ENCODE measurements at regions not wholly inside any gene's neighbourhood (a gene's known extent, or its start where the extent isn't known, plus 50 kb on each side); places are given as distances from the start of the nearest gene placed in this dataset.

DNA sequence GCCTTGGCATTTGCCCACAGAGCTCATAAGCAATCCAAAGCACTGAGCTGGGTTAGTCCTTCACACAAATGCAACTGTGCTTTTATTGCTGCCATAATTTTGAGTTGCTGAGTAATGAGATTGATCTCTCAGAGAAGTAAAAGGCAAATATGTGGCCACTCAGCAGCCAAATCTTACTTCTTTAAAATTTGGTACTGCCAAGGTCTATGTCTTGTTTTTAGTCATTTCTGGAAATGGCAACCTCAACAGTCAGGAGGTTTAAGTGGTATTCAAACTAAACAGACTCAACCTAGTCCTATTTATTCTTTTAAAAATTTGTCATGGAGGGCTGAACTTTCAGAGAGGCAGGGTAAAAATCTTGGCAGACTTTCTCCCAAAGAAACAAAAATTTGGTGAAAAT lies 216.4 kb upstream of the GJB5 start (continued):
- TF ChIP-seq, protein P1, sequence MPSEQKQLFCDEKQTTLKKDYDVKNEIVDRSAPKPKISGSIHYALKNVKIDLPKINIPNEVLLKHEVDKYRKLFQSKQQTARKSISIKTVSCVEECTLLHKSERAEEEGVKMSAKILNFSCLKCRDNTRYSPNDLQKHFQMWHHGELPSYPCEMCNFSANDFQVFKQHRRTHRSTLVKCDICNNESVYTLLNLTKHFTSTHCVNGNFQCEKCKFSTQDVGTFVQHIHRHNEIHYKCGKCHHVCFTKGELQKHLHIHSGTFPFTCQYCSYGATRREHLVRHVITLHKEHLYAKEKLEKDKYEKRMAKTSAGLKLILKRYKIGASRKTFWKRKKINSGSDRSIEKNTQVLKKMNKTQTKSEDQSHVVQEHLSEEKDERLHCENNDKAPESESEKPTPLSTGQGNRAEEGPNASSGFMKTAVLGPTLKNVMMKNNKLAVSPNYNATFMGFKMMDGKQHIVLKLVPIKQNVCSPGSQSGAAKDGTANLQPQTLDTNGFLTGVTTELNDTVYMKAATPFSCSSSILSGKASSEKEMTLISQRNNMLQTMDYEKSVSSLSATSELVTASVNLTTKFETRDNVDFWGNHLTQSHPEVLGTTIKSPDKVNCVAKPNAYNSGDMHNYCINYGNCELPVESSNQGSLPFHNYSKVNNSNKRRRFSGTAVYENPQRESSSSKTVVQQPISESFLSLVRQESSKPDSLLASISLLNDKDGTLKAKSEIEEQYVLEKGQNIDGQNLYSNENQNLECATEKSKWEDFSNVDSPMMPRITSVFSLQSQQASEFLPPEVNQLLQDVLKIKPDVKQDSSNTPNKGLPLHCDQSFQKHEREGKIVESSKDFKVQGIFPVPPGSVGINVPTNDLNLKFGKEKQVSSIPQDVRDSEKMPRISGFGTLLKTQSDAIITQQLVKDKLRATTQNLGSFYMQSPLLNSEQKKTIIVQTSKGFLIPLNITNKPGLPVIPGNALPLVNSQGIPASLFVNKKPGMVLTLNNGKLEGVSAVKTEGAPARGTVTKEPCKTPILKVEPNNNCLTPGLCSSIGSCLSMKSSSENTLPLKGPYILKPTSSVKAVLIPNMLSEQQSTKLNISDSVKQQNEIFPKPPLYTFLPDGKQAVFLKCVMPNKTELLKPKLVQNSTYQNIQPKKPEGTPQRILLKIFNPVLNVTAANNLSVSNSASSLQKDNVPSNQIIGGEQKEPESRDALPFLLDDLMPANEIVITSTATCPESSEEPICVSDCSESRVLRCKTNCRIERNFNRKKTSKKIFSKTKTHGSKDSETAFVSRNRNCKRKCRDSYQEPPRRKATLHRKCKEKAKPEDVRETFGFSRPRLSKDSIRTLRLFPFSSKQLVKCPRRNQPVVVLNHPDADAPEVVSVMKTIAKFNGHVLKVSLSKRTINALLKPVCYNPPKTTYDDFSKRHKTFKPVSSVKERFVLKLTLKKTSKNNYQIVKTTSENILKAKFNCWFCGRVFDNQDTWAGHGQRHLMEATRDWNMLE (tag by site-specific recombination; conservative IDR thresholded peaks at IDR 0.05; ENCODE audit: low read depth): no peak
- no peak for TF ChIP-seq KLF8 (tag by site-specific recombination; IDR thresholded peaks at IDR 0.05)
- no peak for TF ChIP-seq ZNF510 (tag by site-specific recombination; IDR thresholded peaks at IDR 0.05; ENCODE audit: insufficient replicate concordance)

DNA sequence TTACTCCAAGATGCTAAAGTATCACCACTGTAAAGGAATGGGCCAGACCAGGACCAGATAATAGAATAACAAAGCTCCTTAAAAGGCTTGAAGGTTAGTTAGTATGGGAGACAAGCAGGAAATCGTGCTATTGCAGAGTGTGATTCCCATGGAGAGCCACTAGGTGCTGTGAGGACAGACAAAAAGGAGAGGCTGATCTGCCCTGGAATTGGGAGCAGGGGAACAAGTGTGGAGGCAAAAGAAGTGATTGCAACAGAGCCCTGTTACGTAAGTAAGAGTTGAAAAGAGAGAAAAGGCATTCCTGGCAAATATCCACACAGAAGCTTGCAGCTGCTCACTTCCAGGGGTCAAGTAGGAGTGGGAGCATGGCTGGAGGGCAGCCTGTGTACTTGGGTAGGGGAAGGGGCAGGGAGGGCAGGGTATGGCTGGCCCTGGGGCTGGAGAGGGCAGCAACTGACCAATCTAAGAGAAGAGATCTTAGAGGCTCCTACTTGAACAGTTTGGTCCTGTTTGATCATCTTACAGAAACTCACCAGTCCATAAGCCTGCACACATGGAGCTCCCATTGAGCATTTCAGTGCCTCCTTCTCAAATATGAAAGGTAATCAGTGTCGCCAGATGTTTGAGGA lies 207.7 kb upstream of the GJB5 start:
- no peak overlapping the region for H3K27ac ChIP-seq (ENCODE audit: extremely low read depth, low read depth, low read length)
- no peak for TF ChIP-seq ZFP37 (tag by site-specific recombination; IDR thresholded peaks at IDR 0.05)
- TF ChIP-seq ZNF174 (tag by site-specific recombination; IDR thresholded peaks at IDR 0.05): no peak
- no peak for TF ChIP-seq WT1 (tag by site-specific recombination; IDR thresholded peaks at IDR 0.05)
- no peak for TF ChIP-seq RBAK (tag by site-specific recombination; IDR thresholded peaks at IDR 0.05)
- H3K9me3 ChIP-seq (ENCODE audit: control insufficient read depth, insufficient read depth, low read depth, low read length): no peaks in the 10 kb centered on the region
- H3K4me1 ChIP-seq (ENCODE audit: control insufficient read depth, insufficient read depth, low read length): no peaks in the 10 kb centered on the region
- H3K4me3 ChIP-seq (ENCODE audit: low read depth, low read length): no peak overlapping the region
- POLR2A ChIA-PET: no interaction called here
- CTCF ChIA-PET: interaction anchor here (0.6 to 3.6 kb wide), 6 partner anchors 32 to 245 kb away, joined by 3 to 19 read pairs (median 4); no protein-coding TSS in a partner anchor
- H3K36me3 ChIP-seq (ENCODE audit: control insufficient read depth in 2 of 2, insufficient read depth in 1 of 2, low read length in 2 of 2): no peaks in the 10 kb centered on the region

DNA sequence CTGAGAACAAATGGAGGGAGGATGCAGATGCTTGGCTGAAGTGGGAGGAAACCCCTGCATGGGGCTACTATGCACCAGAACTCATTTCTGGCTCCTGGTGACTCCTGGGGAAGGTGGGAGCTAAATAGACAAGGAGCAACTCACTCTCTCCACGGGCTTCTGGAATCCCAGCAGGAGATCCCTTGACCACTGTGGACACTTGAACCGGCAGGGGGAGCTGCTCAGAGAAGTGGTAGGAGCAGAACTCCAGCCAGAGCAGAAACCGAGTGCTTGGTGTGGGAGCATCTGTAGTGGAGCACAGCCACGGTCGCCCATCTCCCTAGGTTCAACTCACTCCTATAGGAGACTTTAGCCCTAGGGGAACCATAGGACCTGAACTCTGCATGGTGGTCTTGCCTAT lies 205.6 kb upstream of the GJB5 start:
- Histone ChIP-seq H3K27ac (ENCODE audit: extremely low read depth, low read depth, low read length) (no peak overlapping the region), H3K36me3 (ENCODE audit: control insufficient read depth in 2 of 2, insufficient read depth in 1 of 2, low read length in 2 of 2) (no peaks in the 10 kb centered on the region), H3K4me1 (ENCODE audit: control insufficient read depth, insufficient read depth, low read length) (no peaks in the 10 kb centered on the region), H3K4me3 (ENCODE audit: low read depth, low read length) (no peak overlapping the region), H3K9me3 (ENCODE audit: control insufficient read depth, insufficient read depth, low read depth, low read length) (no peaks in the 10 kb centered on the region)
- ChIA-PET CTCF (interaction anchor here (0.6 to 3.6 kb wide), 9 partner anchors 11 to 390 kb away, joined by 3 to 19 read pairs (median 4); no protein-coding TSS in a partner anchor), POLR2A (no interaction called here)
- TF ChIP-seq, protein P2, sequence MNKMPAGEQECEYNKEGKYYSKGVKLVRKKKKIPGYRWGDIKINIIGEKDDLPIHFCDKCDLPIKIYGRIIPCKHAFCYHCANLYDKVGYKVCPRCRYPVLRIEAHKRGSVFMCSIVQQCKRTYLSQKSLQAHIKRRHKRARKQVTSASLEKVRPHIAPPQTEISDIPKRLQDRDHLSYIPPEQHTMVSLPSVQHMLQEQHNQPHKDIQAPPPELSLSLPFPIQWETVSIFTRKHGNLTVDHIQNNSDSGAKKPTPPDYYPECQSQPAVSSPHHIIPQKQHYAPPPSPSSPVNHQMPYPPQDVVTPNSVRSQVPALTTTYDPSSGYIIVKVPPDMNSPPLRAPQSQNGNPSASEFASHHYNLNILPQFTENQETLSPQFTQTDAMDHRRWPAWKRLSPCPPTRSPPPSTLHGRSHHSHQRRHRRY (tag by site-specific recombination; IDR thresholded peaks at IDR 0.05): no peak
- TF ChIP-seq ZNF211 (tag by site-specific recombination; IDR thresholded peaks at IDR 0.05; ENCODE audit: low read depth): no peak
- no peak for TF ChIP-seq ZNF366 (tag by site-specific recombination; conservative IDR thresholded peaks at IDR 0.05)
- no peak for TF ChIP-seq GFI1B (tag by site-specific recombination; IDR thresholded peaks at IDR 0.05)
- no peak for TF ChIP-seq ZNF530 (tag by site-specific recombination; IDR thresholded peaks at IDR 0.05; ENCODE audit: low read depth)
- TF ChIP-seq, protein P3, sequence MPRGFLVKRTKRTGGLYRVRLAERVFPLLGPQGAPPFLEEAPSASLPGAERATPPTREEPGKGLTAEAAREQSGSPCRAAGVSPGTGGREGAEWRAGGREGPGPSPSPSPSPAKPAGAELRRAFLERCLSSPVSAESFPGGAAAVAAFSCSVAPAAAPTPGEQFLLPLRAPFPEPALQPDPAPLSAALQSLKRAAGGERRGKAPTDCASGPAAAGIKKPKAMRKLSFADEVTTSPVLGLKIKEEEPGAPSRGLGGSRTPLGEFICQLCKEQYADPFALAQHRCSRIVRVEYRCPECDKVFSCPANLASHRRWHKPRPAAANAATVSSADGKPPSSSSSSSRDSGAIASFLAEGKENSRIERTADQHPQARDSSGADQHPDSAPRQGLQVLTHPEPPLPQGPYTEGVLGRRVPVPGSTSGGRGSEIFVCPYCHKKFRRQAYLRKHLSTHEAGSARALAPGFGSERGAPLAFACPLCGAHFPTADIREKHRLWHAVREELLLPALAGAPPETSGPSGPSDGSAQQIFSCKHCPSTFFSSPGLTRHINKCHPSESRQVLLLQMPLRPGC (tag by site-specific recombination; IDR thresholded peaks at IDR 0.05): no peak
- no peak for TF ChIP-seq ZNF404 (tag by site-specific recombination; IDR thresholded peaks at IDR 0.05)
- no peak for TF ChIP-seq ZNF596 (tag by site-specific recombination; IDR thresholded peaks at IDR 0.05)
- TF ChIP-seq ZNF843 (tag by site-specific recombination; IDR thresholded peaks at IDR 0.05): no peak
- TF ChIP-seq ZNF311 (tag by site-specific recombination; IDR thresholded peaks at IDR 0.05; ENCODE audit: borderline replicate concordance): no peak
